ENCODE measurements at regions not wholly inside any gene's neighbourhood (a gene's known extent, or its start where the extent isn't known, plus 50 kb on each side); places are given as distances from the start of the nearest gene placed in this dataset.
"Not testable (repeated sequence)": the region's sequence is repeated elsewhere in the genome, so short reads cannot be mapped to it uniquely, and the experiment has no call there.

DNA sequence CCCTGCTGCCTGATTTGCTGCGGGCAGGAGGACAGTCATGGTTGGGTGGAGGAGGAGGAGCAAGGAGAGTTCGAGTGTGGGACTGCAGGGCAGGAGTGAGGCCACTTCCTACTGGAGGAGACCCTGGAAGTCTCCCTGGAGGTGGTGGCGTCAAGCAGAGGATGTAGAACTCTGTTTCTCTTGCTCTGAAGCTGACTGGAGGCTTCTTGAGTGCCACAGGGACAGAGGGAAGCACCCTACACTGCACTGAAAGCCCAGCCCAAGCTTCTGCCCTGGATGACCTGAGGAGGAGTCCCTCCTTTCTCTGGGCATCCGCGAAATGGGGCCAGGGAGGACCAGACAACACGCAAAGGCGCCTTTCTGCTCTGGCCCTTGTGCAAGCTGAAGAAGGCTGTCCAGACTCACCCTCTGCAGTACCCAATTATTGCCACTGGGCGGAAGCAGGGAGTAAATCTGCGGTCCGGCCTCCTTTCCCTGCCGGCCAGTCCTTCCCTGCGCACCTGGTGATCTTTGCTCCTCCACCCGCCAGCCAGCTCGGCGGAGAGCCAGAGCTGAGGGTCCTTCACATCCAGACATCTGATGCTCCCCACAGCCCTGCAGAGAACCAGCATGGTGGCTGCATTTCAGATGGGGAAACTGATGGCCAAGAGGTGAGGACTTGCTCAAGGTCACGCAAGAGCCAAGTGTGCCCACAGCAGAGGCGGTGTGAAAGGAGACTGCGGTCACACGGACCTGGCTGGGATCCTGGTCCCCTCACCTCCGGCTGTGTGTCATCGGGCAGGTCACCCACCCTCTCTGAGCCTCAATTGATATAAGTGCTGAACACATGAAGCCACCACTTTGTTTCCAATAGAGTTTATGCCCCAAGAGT lies 207.1 kb downstream of the TBC1D2B start:
- DNase-seq (ENCODE audit: low read depth) = peak; percentile 16
- in situ Hi-C loops (cut with HindIII; ENCODE audit: low sequenced_read_pairs) = no loop called here

DNA sequence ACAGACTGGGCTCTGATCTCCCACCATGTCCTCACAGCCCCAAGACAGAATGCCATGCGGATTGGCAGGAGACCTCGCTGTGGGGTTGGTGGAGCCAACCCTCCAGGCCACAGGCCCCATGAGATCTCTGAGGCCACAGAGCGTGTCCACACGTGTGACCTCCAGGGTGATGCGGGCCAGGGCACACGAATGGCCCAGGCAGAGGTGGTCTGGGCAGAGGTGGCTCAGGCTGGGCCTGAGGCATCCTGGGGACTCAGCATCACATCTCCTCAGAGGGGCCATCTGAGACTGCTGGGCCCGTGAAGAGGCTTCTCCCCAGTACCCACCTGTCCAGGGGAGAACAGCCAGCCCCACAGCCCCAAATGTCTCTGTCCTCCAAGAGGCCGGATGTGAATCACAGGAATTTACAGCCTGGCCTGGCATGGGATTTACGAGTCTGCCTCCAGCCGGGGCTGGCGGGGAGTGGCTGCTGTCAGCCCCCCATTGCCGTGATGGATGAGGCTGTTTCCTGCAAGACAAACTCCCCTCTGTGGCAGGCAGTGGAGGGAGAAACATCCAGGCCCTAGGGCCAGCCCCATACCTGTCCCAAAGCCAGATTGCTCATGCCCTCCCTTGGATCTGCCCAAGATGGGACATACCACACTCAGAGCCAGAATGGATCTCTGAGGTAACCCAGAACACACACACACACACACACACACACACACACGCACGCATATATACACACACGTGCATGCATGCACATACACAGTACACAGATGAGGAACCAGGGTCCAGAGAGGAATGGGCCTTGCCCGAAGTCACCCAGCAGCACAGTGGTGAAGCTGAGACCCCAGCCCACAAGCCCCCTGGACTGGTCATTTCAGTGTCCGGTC lies 208.3 kb downstream of the TBC1D2B start:
- in situ Hi-C loops (cut with HindIII; ENCODE audit: low sequenced_read_pairs) = no loop called here
- H3K4me3 ChIP-seq (ENCODE audit: low read depth, low read length) = no peak overlapping the region
- DNase-seq (ENCODE audit: low read depth) = no peak
- no peak for TF ChIP-seq CTCF (IDR thresholded peaks at IDR 0.05; ENCODE audit: low read depth, low read length, missing control alignments)

More for the DNA sequence above, 207.1 kb downstream of the TBC1D2B start:
- H3K4me3 ChIP-seq (ENCODE audit: low read depth, low read length) = no peak overlapping the region
- peak; percentile 78 for TF ChIP-seq CTCF (IDR thresholded peaks at IDR 0.05; ENCODE audit: low read depth, low read length, missing control alignments)

DNA sequence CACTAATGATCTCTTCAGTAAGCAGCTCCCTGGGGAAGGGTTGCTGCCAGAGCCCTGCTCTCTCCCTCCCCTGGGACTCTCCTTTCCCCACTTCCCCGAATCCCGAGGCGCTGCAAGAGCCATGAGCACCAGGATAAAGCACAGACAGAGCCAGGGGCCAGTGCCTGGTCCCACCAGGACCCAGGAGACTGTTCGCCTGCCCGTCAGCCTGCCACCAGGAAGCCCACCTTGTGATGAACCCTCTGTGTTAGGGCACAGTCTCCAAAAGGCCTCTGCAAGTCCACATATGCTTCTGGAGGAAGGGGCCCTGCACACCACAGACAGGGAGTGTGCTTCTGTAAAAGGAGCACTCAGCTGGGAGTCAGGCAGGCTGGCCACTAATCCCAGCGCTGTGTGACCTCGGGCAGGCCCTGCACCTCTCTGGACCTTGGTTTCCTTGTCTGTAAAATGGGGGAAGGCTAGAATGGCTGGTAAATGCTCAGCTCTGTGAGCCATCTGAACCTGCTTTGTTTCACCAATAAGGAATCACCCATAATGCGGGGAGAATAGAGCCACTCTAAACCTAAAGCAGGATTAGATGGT lies 209.4 kb downstream of the TBC1D2B start:
- not testable (repeated sequence) for DNase-seq (ENCODE audit: low read depth)

GRCh38 chr15:77867266-77868047 lies 210.1 kb downstream of the TBC1D2B start:
- no peak for TF ChIP-seq CTCF (IDR thresholded peaks at IDR 0.05; ENCODE audit: low read depth, low read length, missing control alignments)
- in situ Hi-C loops (cut with HindIII; ENCODE audit: low sequenced_read_pairs) = no loop called here
- H3K4me3 ChIP-seq (ENCODE audit: low read depth, low read length) = no peak overlapping the region
- DNase-seq (ENCODE audit: low read depth) = no peak

More for the DNA sequence above, 209.4 kb downstream of the TBC1D2B start:
- H3K4me3 ChIP-seq (ENCODE audit: low read depth, low read length); in situ Hi-C loops (cut with HindIII; ENCODE audit: low sequenced_read_pairs): not testable (repeated sequence)

DNA sequence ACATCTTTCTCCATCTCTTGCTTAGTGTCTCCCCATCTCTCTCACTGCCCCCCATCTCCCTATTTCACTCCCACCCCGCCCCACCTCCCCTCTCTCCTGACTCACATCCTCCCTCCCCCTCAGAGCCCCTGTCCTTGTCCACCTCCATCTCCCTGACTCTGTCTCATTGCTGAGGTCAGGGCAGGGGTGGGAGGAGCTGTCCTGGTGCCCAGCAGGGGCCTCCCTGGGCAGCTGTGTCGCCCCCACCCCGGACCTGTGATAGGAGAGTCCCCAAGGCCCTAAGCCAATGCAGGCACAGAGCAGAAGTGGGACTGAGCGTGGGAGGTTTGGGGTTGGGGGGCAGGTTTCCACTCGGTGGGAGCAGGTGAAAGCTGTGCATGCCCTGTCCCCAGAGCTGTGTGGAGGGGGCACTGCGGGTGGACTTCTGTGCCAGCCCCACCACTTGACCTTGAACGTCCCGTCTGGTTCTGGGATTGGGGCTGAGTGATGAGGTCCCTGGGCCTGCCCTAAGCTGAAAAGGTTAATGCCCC lies 210.8 kb downstream of the TBC1D2B start:
- H3K4me3 ChIP-seq (ENCODE audit: low read depth, low read length) = no peak overlapping the region
- DNase-seq (ENCODE audit: low read depth) = no peak
- in situ Hi-C loops (cut with HindIII; ENCODE audit: low sequenced_read_pairs) = no loop called here
- TF ChIP-seq CTCF (IDR thresholded peaks at IDR 0.05; ENCODE audit: low read depth, low read length, missing control alignments) = no peak

DNA sequence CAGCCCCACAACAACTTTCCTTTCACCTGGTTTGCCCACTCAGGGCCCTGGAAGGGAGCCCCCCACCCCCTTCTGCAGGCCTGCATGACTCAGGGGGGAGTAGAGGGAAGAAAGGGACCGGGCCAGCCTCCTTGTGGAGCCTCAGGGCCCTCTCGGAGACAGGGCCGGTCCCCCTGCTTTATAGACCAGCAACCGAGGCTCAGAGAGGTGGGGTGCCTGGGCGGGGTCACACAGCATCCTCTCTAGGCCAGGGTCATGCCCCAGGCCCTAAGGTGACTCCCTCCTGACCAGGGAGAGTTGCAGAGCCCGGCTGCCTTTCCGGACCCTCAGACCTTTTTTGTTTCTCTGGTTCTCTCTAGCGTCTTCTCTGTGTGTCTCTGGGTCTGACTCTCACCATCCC lies 211.3 kb downstream of the TBC1D2B start:
- in situ Hi-C loops (cut with HindIII; ENCODE audit: low sequenced_read_pairs) = no loop called here
- DNase-seq (ENCODE audit: low read depth) = no peak
- no peak for TF ChIP-seq CTCF (IDR thresholded peaks at IDR 0.05; ENCODE audit: low read depth, low read length, missing control alignments)
- no peak overlapping the region for H3K4me3 ChIP-seq (ENCODE audit: low read depth, low read length)

Data from astrocyte of the cerebellum (primary cell).